ENCODE measurements at regions not wholly inside any gene's neighbourhood (a gene's known extent, or its start where the extent isn't known, plus 50 kb on each side); places are given as distances from the start of the nearest gene placed in this dataset.

- H3K9ac ChIP-seq (ENCODE audit: low read depth, low read length, poor library complexity), result no peak overlapping the region
- no peak overlapping the region for H2BK15ac ChIP-seq (ENCODE audit: low read length)
- H3K79me1 ChIP-seq (ENCODE audit: low read depth, low read length), result no peaks in the 10 kb centered on the region
- no peak for DNase-seq (ENCODE audit: low spot score)
- H2AFZ ChIP-seq (ENCODE audit: low read length), result no peak overlapping the region
- H3K4ac ChIP-seq (ENCODE audit: low read length), result no peak overlapping the region
- H3K4me1 ChIP-seq (ENCODE audit: control insufficient read depth in 2 of 2, insufficient read depth in 1 of 2, low read depth in 1 of 2, low read length in 2 of 2), result peaks cover 0 to 8% of the 10 kb centered on the region in 2 donors
- no peak overlapping the region for H3K23ac ChIP-seq (ENCODE audit: low read depth, low read length, poor library complexity)
- H3K4me2 ChIP-seq (ENCODE audit: insufficient read depth, low read length, poor library complexity, severe bottlenecking), result no peak overlapping the region
- no peak overlapping the region for H2BK120ac ChIP-seq (ENCODE audit: low read depth, low read length)
- H3K27me3 ChIP-seq (ENCODE audit: control insufficient read depth in 3 of 3, insufficient read depth in 3 of 3, low read depth in 1 of 3, low read length in 3 of 3), result no peaks in the 10 kb centered on the region
- no peak overlapping the region for H2AK5ac ChIP-seq (ENCODE audit: low read depth, low read length)
- H3K27ac ChIP-seq (replicated peaks; ENCODE audit: low read length), result no peak overlapping the region
- H3K14ac ChIP-seq (ENCODE audit: low read length), result no peak overlapping the region
- H3K4me3 ChIP-seq (ENCODE audit: low read length in 2 of 2), result no peak overlapping the region
- H4K91ac ChIP-seq (ENCODE audit: low read depth, low read length, poor library complexity), result no peak overlapping the region
- no peak overlapping the region for H4K8ac ChIP-seq (ENCODE audit: low read depth, low read length)
- no peak overlapping the region for H3K18ac ChIP-seq (ENCODE audit: low read length)
- H3K36me3 ChIP-seq (replicated peaks in 1 of 2; ENCODE audit: control insufficient read depth in 2 of 2, insufficient read depth in 2 of 2, low read length in 2 of 2), result no peaks in the 10 kb centered on the region
- H2BK5ac ChIP-seq (ENCODE audit: low read length), result no peak overlapping the region
- H3K9me3 ChIP-seq (replicated peaks in 1 of 2; ENCODE audit: control insufficient read depth in 2 of 2, insufficient read depth in 1 of 2, low read depth in 1 of 2, low read length in 2 of 2), result peaks cover 0 to 10% of the 10 kb centered on the region in 2 donors
- H2BK12ac ChIP-seq (ENCODE audit: low read length), result no peak overlapping the region
Measured at GRCh38 chr21:15405214-15405613, 324.6 kb upstream of the USP25 start.

- Histone ChIP-seq H3K9ac (ENCODE audit: low read depth, low read length, poor library complexity) (no peak overlapping the region), H2BK12ac (ENCODE audit: low read length) (no peak overlapping the region), H3K79me1 (ENCODE audit: low read depth, low read length) (no peaks in the 10 kb centered on the region), H3K27ac (replicated peaks; ENCODE audit: low read length) (no peak overlapping the region), H3K36me3 (replicated peaks in 1 of 2; ENCODE audit: control insufficient read depth in 2 of 2, insufficient read depth in 2 of 2, low read length in 2 of 2) (no peaks in the 10 kb centered on the region), H3K27me3 (ENCODE audit: control insufficient read depth in 3 of 3, insufficient read depth in 3 of 3, low read depth in 1 of 3, low read length in 3 of 3) (no peaks in the 10 kb centered on the region), H3K18ac (ENCODE audit: low read length) (peak overlapping the region; percentile 77), H3K9me3 (replicated peaks in 1 of 2; ENCODE audit: control insufficient read depth in 2 of 2, insufficient read depth in 1 of 2, low read depth in 1 of 2, low read length in 2 of 2) (peaks cover 0 to 6% of the 10 kb centered on the region in 2 donors), H3K4me2 (ENCODE audit: insufficient read depth, low read length, poor library complexity, severe bottlenecking) (no peak overlapping the region), H2BK5ac (ENCODE audit: low read length) (no peak overlapping the region), H3K4me1 (ENCODE audit: control insufficient read depth in 2 of 2, insufficient read depth in 1 of 2, low read depth in 1 of 2, low read length in 2 of 2) (peaks cover 0 to 8% of the 10 kb centered on the region in 2 donors), H2BK15ac (ENCODE audit: low read length) (no peak overlapping the region), H3K14ac (ENCODE audit: low read length) (no peak overlapping the region), H3K23ac (ENCODE audit: low read depth, low read length, poor library complexity) (no peak overlapping the region), H2AK5ac (ENCODE audit: low read depth, low read length) (no peak overlapping the region), H3K4me3 (ENCODE audit: low read length in 2 of 2) (no peak overlapping the region), H4K91ac (ENCODE audit: low read depth, low read length, poor library complexity) (no peak overlapping the region), H2BK120ac (ENCODE audit: low read depth, low read length) (no peak overlapping the region), H2AFZ (ENCODE audit: low read length) (no peak overlapping the region), H4K8ac (ENCODE audit: low read depth, low read length) (no peak overlapping the region), H3K4ac (ENCODE audit: low read length) (no peak overlapping the region)
- no CpG with 5 or more reads among the region's 4 CpGs for WGBS, 2 donors (ENCODE audit: extremely low coverage in 2 of 2, insufficient read length in 2 of 2, insufficient replicate concordance in 1 of 2)
- no peak for DNase-seq (ENCODE audit: low spot score)
Measured at GRCh38 chr21:15406791-15407190, 323.0 kb upstream of the USP25 start.

- Histone ChIP-seq H3K14ac (ENCODE audit: low read length) (no peak overlapping the region), H2AK5ac (ENCODE audit: low read depth, low read length) (no peak overlapping the region), H4K8ac (ENCODE audit: low read depth, low read length) (no peak overlapping the region), H3K4me2 (ENCODE audit: insufficient read depth, low read length, poor library complexity, severe bottlenecking) (no peak overlapping the region), H4K91ac (ENCODE audit: low read depth, low read length, poor library complexity) (no peak overlapping the region), H3K4me3 (ENCODE audit: low read length in 2 of 2) (no peak overlapping the region), H3K23ac (ENCODE audit: low read depth, low read length, poor library complexity) (no peak overlapping the region), H3K27ac (replicated peaks; ENCODE audit: low read length) (no peak overlapping the region), H3K36me3 (replicated peaks in 1 of 2; ENCODE audit: control insufficient read depth in 2 of 2, insufficient read depth in 2 of 2, low read length in 2 of 2) (no peaks in the 10 kb centered on the region), H3K18ac (ENCODE audit: low read length) (peak overlapping the region; percentile 45), H3K4me1 (ENCODE audit: control insufficient read depth in 2 of 2, insufficient read depth in 1 of 2, low read depth in 1 of 2, low read length in 2 of 2) (peaks cover 0 to 8% of the 10 kb centered on the region in 2 donors), H2BK15ac (ENCODE audit: low read length) (no peak overlapping the region), H2BK12ac (ENCODE audit: low read length) (no peak overlapping the region), H2BK5ac (ENCODE audit: low read length) (no peak overlapping the region), H3K4ac (ENCODE audit: low read length) (no peak overlapping the region), H2BK120ac (ENCODE audit: low read depth, low read length) (no peak overlapping the region), H3K9ac (ENCODE audit: low read depth, low read length, poor library complexity) (no peak overlapping the region), H2AFZ (ENCODE audit: low read length) (no peak overlapping the region), H3K79me1 (ENCODE audit: low read depth, low read length) (no peaks in the 10 kb centered on the region), H3K9me3 (replicated peaks in 1 of 2; ENCODE audit: control insufficient read depth in 2 of 2, insufficient read depth in 1 of 2, low read depth in 1 of 2, low read length in 2 of 2) (peaks cover 0 to 5% of the 10 kb centered on the region in 2 donors), H3K27me3 (ENCODE audit: control insufficient read depth in 3 of 3, insufficient read depth in 3 of 3, low read depth in 1 of 3, low read length in 3 of 3) (no peaks in the 10 kb centered on the region)
- no CpG with 5 or more reads among the region's 5 CpGs for WGBS, 2 donors (ENCODE audit: extremely low coverage in 2 of 2, insufficient read length in 2 of 2, insufficient replicate concordance in 1 of 2)
- DNase-seq (ENCODE audit: low spot score), result no peak
Measured at GRCh38 chr21:15407585-15407984, 322.2 kb upstream of the USP25 start.

GRCh38 chr21:15408089-15408488, 321.7 kb upstream of the USP25 start:
- H3K23ac ChIP-seq (ENCODE audit: low read depth, low read length, poor library complexity), result no peak overlapping the region
- H2BK5ac ChIP-seq (ENCODE audit: low read length), result no peak overlapping the region
- H4K8ac ChIP-seq (ENCODE audit: low read depth, low read length), result no peak overlapping the region
- no peak overlapping the region for H2AK5ac ChIP-seq (ENCODE audit: low read depth, low read length)
- H3K4me2 ChIP-seq (ENCODE audit: insufficient read depth, low read length, poor library complexity, severe bottlenecking), result no peak overlapping the region
- H2BK15ac ChIP-seq (ENCODE audit: low read length), result no peak overlapping the region
- H3K18ac ChIP-seq (ENCODE audit: low read length), result no peak overlapping the region
- H3K79me1 ChIP-seq (ENCODE audit: low read depth, low read length), result no peaks in the 10 kb centered on the region
- DNase-seq (ENCODE audit: low spot score), result no peak
- H4K91ac ChIP-seq (ENCODE audit: low read depth, low read length, poor library complexity), result no peak overlapping the region
- H3K9me3 ChIP-seq (replicated peaks in 1 of 2; ENCODE audit: control insufficient read depth in 2 of 2, insufficient read depth in 1 of 2, low read depth in 1 of 2, low read length in 2 of 2), result peaks cover 0 to 5% of the 10 kb centered on the region in 2 donors
- no peak overlapping the region for H2BK12ac ChIP-seq (ENCODE audit: low read length)
- no peak overlapping the region for H2AFZ ChIP-seq (ENCODE audit: low read length)
- H2BK120ac ChIP-seq (ENCODE audit: low read depth, low read length), result no peak overlapping the region
- H3K4me1 ChIP-seq (ENCODE audit: control insufficient read depth in 2 of 2, insufficient read depth in 1 of 2, low read depth in 1 of 2, low read length in 2 of 2), result peaks cover 0 to 8% of the 10 kb centered on the region in 2 donors
- no CpG with 5 or more reads among the region's 2 CpGs for WGBS, 2 donors (ENCODE audit: extremely low coverage in 2 of 2, insufficient read length in 2 of 2, insufficient replicate concordance in 1 of 2)
- H3K9ac ChIP-seq (ENCODE audit: low read depth, low read length, poor library complexity), result no peak overlapping the region
- H3K27me3 ChIP-seq (ENCODE audit: control insufficient read depth in 3 of 3, insufficient read depth in 3 of 3, low read depth in 1 of 3, low read length in 3 of 3), result no peaks in the 10 kb centered on the region
- no peak overlapping the region for H3K27ac ChIP-seq (replicated peaks; ENCODE audit: low read length)
- H3K36me3 ChIP-seq (replicated peaks in 1 of 2; ENCODE audit: control insufficient read depth in 2 of 2, insufficient read depth in 2 of 2, low read length in 2 of 2), result no peaks in the 10 kb centered on the region
- no peak overlapping the region for H3K4me3 ChIP-seq (ENCODE audit: low read length in 2 of 2)
- no peak overlapping the region for H3K4ac ChIP-seq (ENCODE audit: low read length)
- no peak overlapping the region for H3K14ac ChIP-seq (ENCODE audit: low read length)
